ENCODE measurements at regions not wholly inside any gene's neighbourhood (a gene's known extent, or its start where the extent isn't known, plus 50 kb on each side); places are given as distances from the start of the nearest gene placed in this dataset.
A peak's percentile ranks its signal among the peaks of the same experiment; 100 is the strongest.

- peak; percentile 69 for TF ChIP-seq CTCF (IDR thresholded peaks at IDR 0.05; ENCODE audit: borderline replicate concordance, control extremely low read depth, extremely low read depth, insufficient read depth, missing control alignments)
- in situ Hi-C loops (cut with MboI; ENCODE audit: low sequenced_read_pairs, unreplicated experiment): no loop called here
- DNase-seq (ENCODE audit: low spot score): peak; percentile 78
These were observed 135.9 kb upstream of the PODXL start for GRCh38 chr7:131692131-131692960.

- TF ChIP-seq CTCF (IDR thresholded peaks at IDR 0.05; ENCODE audit: borderline replicate concordance, control extremely low read depth, extremely low read depth, insufficient read depth, missing control alignments): peak; percentile 11
- in situ Hi-C loops (cut with MboI; ENCODE audit: low sequenced_read_pairs, unreplicated experiment): no loop called here
These were observed 135.2 kb upstream of the PODXL start for GRCh38 chr7:131691454-131692130.

GRCh38 chr7:131690441-131690840, 134.0 kb upstream of the PODXL start:
- no peak for DNase-seq (ENCODE audit: low spot score)
- in situ Hi-C loops (cut with MboI; ENCODE audit: low sequenced_read_pairs, unreplicated experiment): no loop called here
- no peak for TF ChIP-seq CTCF (IDR thresholded peaks at IDR 0.05; ENCODE audit: borderline replicate concordance, control extremely low read depth, extremely low read depth, insufficient read depth, missing control alignments)

More at GRCh38 chr7:131691454-131692130, 135.2 kb upstream of the PODXL start:
- peak; percentile 25 for DNase-seq (ENCODE audit: low spot score)

GRCh38 chr7:131689662-131690234, 133.3 kb upstream of the PODXL start:
- no peak for TF ChIP-seq CTCF (IDR thresholded peaks at IDR 0.05; ENCODE audit: borderline replicate concordance, control extremely low read depth, extremely low read depth, insufficient read depth, missing control alignments)
- peak; percentile 27 for DNase-seq (ENCODE audit: low spot score)
- in situ Hi-C loops (cut with MboI; ENCODE audit: low sequenced_read_pairs, unreplicated experiment): no loop called here

GRCh38 chr7:131688738-131689661, 132.6 kb upstream of the PODXL start:
- peak; percentile 91 for TF ChIP-seq CTCF (IDR thresholded peaks at IDR 0.05; ENCODE audit: borderline replicate concordance, control extremely low read depth, extremely low read depth, insufficient read depth, missing control alignments)
- in situ Hi-C loops (cut with MboI; ENCODE audit: low sequenced_read_pairs, unreplicated experiment): no loop called here
- peak; percentile 90 for DNase-seq (ENCODE audit: low spot score)

- no peak for TF ChIP-seq CTCF (IDR thresholded peaks at IDR 0.05; ENCODE audit: borderline replicate concordance, control extremely low read depth, extremely low read depth, insufficient read depth, missing control alignments)
- in situ Hi-C loops (cut with MboI; ENCODE audit: low sequenced_read_pairs, unreplicated experiment): no loop called here
- no peak for DNase-seq (ENCODE audit: low spot score)
These were observed 130.9 kb upstream of the PODXL start for GRCh38 chr7:131687296-131687695.

Measured in GM13976 (cell line).